Sigmoid colon (tissue), 4 donors: ENCODE measurements at regions not wholly inside any gene's neighbourhood (a gene's known extent, or its start where the extent isn't known, plus 50 kb on each side); places are given as distances from the start of the nearest gene placed in this dataset.

Experiments
- EP300 ChIP-seq, 4 donors: sonication (generic); formaldehyde crosslinking; IDR thresholded peaks; one replicate each; pipeline ENCODE4 v1.6.1; 2017; ENCODE audit warnings: antibody characterized with exemption in 4 of 4
- POLR2A ChIP-seq, 2 donors: fragments of 450-650 bp; IDR thresholded peaks; one replicate each; pipeline ENCODE4 v1.6.1; 2016; ENCODE audit warnings: antibody characterized with exemption in 2 of 2, mild to moderate bottlenecking in 2 of 2, moderate library complexity in 2 of 2
- TF ChIP-seq, protein P1 (sequence below), 4 experiments: fragments of 450-650 bp in 3 of 4; fragments of 200-600 bp in 1 of 4; IDR thresholded peaks; one replicate each; pipeline ENCODE4 v1.5.1; 2016 to 2019; ENCODE audit warnings: antibody characterized with exemption in 4 of 4, mild to moderate bottlenecking in 3 of 4, moderate library complexity in 2 of 4

DNA sequence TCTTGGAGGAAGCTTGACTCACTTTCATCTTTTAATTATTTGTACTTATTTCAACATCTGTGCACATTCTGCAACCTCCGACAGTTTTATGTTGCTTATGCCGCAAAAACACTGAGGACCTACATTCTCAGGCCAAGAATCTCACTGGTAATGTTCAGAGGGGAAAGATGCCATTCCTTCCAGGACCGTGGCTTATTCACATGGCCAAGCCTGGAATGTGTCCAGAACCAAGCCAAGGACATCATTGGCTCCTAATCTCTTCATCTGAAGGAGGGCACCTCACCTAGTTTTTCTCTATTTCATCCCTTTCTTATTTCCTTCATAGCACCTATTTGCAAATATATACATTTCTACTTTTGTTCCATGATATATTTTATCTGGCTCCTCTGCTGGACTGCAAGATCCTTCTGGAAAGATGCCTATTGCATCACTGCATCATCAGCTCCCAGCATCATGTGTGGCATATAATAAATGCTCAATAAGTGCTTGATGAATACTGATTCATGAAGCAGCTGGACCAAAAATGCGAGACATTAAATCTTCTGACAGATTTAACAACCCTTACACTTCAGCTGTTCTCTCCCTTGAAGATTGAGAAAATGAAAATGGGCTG is 377.1 kb downstream of the TNS1 start:
- no peak for TF ChIP-seq POLR2A (IDR thresholded peaks at IDR 0.05)
- TF ChIP-seq EP300 (IDR thresholded peaks at IDR 0.05), result peak in 1 of 4 donors; percentile 44
- TF ChIP-seq, protein P1, sequence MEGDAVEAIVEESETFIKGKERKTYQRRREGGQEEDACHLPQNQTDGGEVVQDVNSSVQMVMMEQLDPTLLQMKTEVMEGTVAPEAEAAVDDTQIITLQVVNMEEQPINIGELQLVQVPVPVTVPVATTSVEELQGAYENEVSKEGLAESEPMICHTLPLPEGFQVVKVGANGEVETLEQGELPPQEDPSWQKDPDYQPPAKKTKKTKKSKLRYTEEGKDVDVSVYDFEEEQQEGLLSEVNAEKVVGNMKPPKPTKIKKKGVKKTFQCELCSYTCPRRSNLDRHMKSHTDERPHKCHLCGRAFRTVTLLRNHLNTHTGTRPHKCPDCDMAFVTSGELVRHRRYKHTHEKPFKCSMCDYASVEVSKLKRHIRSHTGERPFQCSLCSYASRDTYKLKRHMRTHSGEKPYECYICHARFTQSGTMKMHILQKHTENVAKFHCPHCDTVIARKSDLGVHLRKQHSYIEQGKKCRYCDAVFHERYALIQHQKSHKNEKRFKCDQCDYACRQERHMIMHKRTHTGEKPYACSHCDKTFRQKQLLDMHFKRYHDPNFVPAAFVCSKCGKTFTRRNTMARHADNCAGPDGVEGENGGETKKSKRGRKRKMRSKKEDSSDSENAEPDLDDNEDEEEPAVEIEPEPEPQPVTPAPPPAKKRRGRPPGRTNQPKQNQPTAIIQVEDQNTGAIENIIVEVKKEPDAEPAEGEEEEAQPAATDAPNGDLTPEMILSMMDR (IDR thresholded peaks at IDR 0.05), result no peak
